T47D (cell line): ENCODE measurements at regions not wholly inside any gene's neighbourhood (a gene's known extent, or its start where the extent isn't known, plus 50 kb on each side); places are given as distances from the start of the nearest gene placed in this dataset.

Experiments used
- DNase-seq, 2 experiments: peaks; one replicate each; pipeline versions ENCODE4 v3.0.0 to v3.0.0-alpha.2; 2011 to 2012; ENCODE audit warnings: low read depth in 1 of 2, low spot score in 1 of 2
- JUND ChIP-seq: IDR thresholded peaks from 2 replicates; pipeline ENCODE4 v1.6.1; 2012; ENCODE audit warnings: low read depth
- in situ Hi-C: cut with HindIII; loops from 2 replicates; pipeline ENCODE4 v1.10.0; 2016; ENCODE audit warnings: low sequenced_read_pairs, low pct_unique_long_range_greater_than_20kb

GRCh38 chr1:217343907-217344306 is 287.0 kb downstream of the GPATCH2 start:
- TF ChIP-seq JUND, result no peak
- in situ Hi-C loops, result no loop called here
- no peak for DNase-seq

GRCh38 chr1:217342105-217342504 is 288.8 kb downstream of the GPATCH2 start:
- no peak for TF ChIP-seq JUND

GRCh38 chr1:217336724-217337123 is 294.2 kb downstream of the GPATCH2 start:
- no peak for DNase-seq
- TF ChIP-seq JUND, result no peak
- in situ Hi-C loops, result no loop called here

More at GRCh38 chr1:217342105-217342504, 288.8 kb downstream of the GPATCH2 start:
- DNase-seq, result no peak
- in situ Hi-C loops, result no loop called here

DNA sequence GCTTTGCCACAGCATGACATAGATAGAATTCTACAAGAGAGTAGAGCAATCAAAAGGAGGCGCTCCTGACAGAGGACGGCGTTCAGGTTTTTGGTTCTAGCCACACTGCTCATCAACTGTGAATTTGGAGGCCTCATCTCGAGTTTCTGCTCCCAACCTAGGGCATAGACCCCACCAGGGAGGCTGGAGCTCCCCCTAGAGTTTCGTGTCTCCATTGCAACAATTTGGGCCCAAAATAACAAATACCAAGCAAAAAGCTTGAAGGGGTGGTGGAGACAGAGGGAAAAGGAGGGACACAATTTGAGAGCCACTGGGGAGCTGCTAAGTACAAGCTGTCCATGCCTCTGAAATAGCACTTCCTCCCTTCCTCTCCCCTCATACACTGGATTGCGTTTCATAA is 297.0 kb downstream of the GPATCH2 start:
- no peak for TF ChIP-seq JUND
- DNase-seq, result peak in 1 of 2 experiments; percentile 54
- in situ Hi-C loops, result no loop called here

DNA sequence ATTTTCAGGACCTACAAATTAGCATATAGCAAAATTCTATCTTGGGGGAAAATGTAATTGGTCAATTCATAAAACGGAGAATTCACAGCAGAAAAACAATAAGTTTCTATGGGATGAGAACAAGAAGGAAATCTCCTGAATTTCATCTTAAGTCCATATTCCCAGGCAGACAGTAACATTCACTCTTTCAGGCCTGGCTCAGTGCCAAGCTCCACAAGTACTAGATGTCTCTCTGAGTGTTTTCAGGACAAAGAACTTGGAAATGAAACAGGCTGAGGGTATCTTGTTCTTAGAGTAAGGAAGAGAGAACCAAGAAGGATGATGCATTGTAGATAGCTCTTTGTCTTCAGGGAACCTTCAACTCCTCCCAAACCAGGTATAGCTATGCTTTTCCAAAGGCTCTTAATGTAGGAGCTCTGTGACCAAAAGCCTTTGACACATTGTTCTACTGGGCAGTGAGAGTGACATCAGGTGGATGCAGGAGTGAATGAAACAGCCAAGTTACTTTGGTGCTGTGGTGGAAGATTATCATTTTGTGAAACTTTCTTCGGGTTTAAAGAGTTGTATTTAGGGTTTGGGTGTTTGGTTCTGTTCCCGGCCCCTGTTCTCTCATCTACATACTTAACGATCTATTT is 298.3 kb downstream of the GPATCH2 start:
- in situ Hi-C loops, result no loop called here
- peak in 1 of 2 experiments; percentile 65 for DNase-seq
- TF ChIP-seq JUND, result no peak

- no peak for DNase-seq
- TF ChIP-seq JUND, result no peak
- in situ Hi-C loops, result no loop called here
Observed at GRCh38 chr1:217331698-217332097, 299.2 kb downstream of the GPATCH2 start.

- in situ Hi-C loops, result no loop called here
- TF ChIP-seq JUND, result no peak
- DNase-seq, result no peak
Observed at GRCh38 chr1:217327901-217328300, 303.0 kb downstream of the GPATCH2 start.

GRCh38 chr1:217322834-217323233 is 308.1 kb downstream of the GPATCH2 start:
- in situ Hi-C loops, result no loop called here

GRCh38 chr1:217315346-217315745 is 315.5 kb downstream of the GPATCH2 start:
- DNase-seq, result peak in 1 of 2 experiments; percentile 11
- in situ Hi-C loops, result no loop called here

More at GRCh38 chr1:217322834-217323233, 308.1 kb downstream of the GPATCH2 start:
- no peak for TF ChIP-seq JUND
- no peak for DNase-seq

DNA sequence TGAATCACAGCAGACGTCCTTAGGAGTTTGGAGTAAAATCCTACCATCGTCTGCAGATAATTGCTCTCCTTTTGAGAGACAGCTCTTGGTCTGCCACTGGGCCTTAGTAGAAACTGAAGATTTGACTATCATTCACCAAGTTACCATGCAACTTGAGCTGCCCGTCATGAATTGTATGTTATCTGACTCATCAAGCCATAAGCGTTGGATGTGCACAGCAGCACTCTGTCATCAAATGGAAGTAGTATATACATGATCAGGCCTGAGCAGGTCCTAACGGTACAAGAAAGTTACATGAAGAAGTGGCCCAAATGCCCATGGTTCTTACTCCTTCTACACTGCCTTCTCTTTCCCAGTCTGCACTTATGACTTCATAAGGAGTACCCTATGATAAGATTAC is 317.8 kb downstream of the GPATCH2 start:
- in situ Hi-C loops, result no loop called here
- no peak for TF ChIP-seq JUND
- DNase-seq, result no peak

More at GRCh38 chr1:217315346-217315745, 315.5 kb downstream of the GPATCH2 start:
- no peak for TF ChIP-seq JUND

DNA sequence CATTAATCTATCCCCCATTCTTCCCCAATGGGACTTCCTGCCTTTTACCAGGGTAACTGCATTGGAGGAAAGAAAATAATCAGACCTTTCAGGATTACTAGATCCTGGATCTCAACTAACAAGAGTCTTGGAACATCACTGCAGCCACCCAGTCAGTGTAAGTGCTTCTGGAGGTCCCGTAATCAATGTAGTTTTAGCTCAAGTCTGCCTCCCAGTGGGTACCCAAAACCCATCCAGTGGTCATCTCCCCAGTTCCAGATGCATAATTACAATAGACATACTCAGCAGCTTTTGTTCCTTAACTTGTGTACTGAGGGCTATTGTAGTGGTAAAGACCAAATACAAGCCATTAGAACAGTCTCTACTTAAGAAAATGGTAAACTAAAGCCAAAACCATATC is 319.1 kb downstream of the GPATCH2 start:
- DNase-seq, result no peak
- TF ChIP-seq JUND, result no peak

GRCh38 chr1:217311269-217311668 is 319.6 kb downstream of the GPATCH2 start:
- in situ Hi-C loops, result no loop called here
- no peak for TF ChIP-seq JUND
- DNase-seq, result no peak

More for the DNA sequence above, 319.1 kb downstream of the GPATCH2 start:
- in situ Hi-C loops, result no loop called here

- in situ Hi-C loops, result no loop called here
- DNase-seq, result no peak
- TF ChIP-seq JUND, result no peak
Observed at GRCh38 chr1:217281332-217281731, 349.6 kb downstream of the GPATCH2 start.
